ENCODE measurements at regions not wholly inside any gene's neighbourhood (a gene's known extent, or its start where the extent isn't known, plus 50 kb on each side); places are given as distances from the start of the nearest gene placed in this dataset.
"Not testable (repeated sequence)": the region's sequence is repeated elsewhere in the genome, so short reads cannot be mapped to it uniquely, and the experiment has no call there.

GRCh38 chr6:137814030-137814429, 53.0 kb upstream of the TNFAIP3 start:
- not testable (repeated sequence) for TF ChIP-seq POLR2A (IDR thresholded peaks at IDR 0.05; ENCODE audit: low read length); GATA1 (IDR thresholded peaks at IDR 0.05; ENCODE audit: low read depth, low read length)
